OCI-M2 (cell line): ENCODE measurements at regions not wholly inside any gene's neighbourhood (a gene's known extent, or its start where the extent isn't known, plus 50 kb on each side); places are given as distances from the start of the nearest gene placed in this dataset.
"Not testable (repeated sequence)": the region's sequence is repeated elsewhere in the genome, so short reads cannot be mapped to it uniquely, and the experiment has no call there.

Source experiments
- DNase-seq: peaks from one replicate; lab custom pipeline; 2025; ENCODE audit not compliant: unreplicated experiment; lab: John Stamatoyannopoulos, UW

GRCh38 chr3:163722405-163722804 is 1355.9 kb downstream of the SI start:
- no peak for DNase-seq

GRCh38 chr3:163721596-163721995 is 1356.7 kb downstream of the SI start:
- no peak for DNase-seq

GRCh38 chr3:163717377-163717776 is 1360.9 kb downstream of the SI start:
- DNase-seq: no peak

GRCh38 chr3:163708428-163708827 is 1369.9 kb downstream of the SI start:
- DNase-seq: no peak

- DNase-seq: no peak
These were observed 1370.6 kb downstream of the SI start for GRCh38 chr3:163707659-163708058.

- not testable (repeated sequence) for DNase-seq
These were observed 1380.1 kb downstream of the SI start for GRCh38 chr3:163698221-163698620.

- no peak for DNase-seq
These were observed 1385.8 kb downstream of the SI start for GRCh38 chr3:163692494-163692893.

- no peak for DNase-seq
These were observed 1393.6 kb downstream of the SI start for GRCh38 chr3:163684651-163685050.

- no peak for DNase-seq
These were observed 1405.3 kb downstream of the SI start for GRCh38 chr3:163672954-163673353.

GRCh38 chr3:163671201-163671600 is 1407.1 kb downstream of the SI start:
- no peak for DNase-seq

GRCh38 chr3:163664466-163664865 is 1413.8 kb downstream of the SI start:
- no peak for DNase-seq

GRCh38 chr3:163657088-163657487 is 1421.2 kb downstream of the SI start:
- DNase-seq: no peak

- DNase-seq: no peak
These were observed 1423.3 kb downstream of the SI start for GRCh38 chr3:163655021-163655420.

GRCh38 chr3:163644172-163644571 is 1434.1 kb downstream of the SI start:
- no peak for DNase-seq

- no peak for DNase-seq
These were observed 1445.6 kb downstream of the SI start for GRCh38 chr3:163632722-163633121.

GRCh38 chr3:163626753-163627152 is 1451.5 kb downstream of the SI start:
- no peak for DNase-seq

- DNase-seq: no peak
These were observed 1455.9 kb downstream of the SI start for GRCh38 chr3:163622384-163622783.

- no peak for DNase-seq
These were observed 1463.4 kb downstream of the SI start for GRCh38 chr3:163614886-163615285.

GRCh38 chr3:163605915-163606314 is 1472.4 kb downstream of the SI start:
- DNase-seq: no peak

- DNase-seq: no peak
These were observed 1476.9 kb downstream of the SI start for GRCh38 chr3:163601426-163601825.

GRCh38 chr3:163587342-163587741 is 1491.0 kb downstream of the SI start:
- DNase-seq: no peak

- no peak for DNase-seq
These were observed 1495.3 kb downstream of the SI start for GRCh38 chr3:163582967-163583366.

GRCh38 chr3:163577271-163577670 is 1501.0 kb downstream of the SI start:
- no peak for DNase-seq

GRCh38 chr3:163576314-163576713 is 1502.0 kb downstream of the SI start:
- no peak for DNase-seq
